Cardiac fibroblast (primary cell): ENCODE measurements at regions not wholly inside any gene's neighbourhood (a gene's known extent, or its start where the extent isn't known, plus 50 kb on each side); places are given as distances from the start of the nearest gene placed in this dataset.
"Not testable (repeated sequence)": the region's sequence is repeated elsewhere in the genome, so short reads cannot be mapped to it uniquely, and the experiment has no call there.

Experiments
- DNase-seq, 2 donors: peaks; one replicate each; pipeline versions ENCODE4 v3.0.0 to v3.0.0-alpha.2; 2010; ENCODE audit warnings: low read depth in 2 of 2
- H3K4me3 ChIP-seq, 2 donors: replicated peaks in 1 of 2; 1 replicate in 1 of 2; 2 replicates in 1 of 2; pipeline ENCODE4 v1.5.1; 2011; ENCODE audit warnings: low read depth in 2 of 2, low read length in 2 of 2, mild to moderate bottlenecking in 2 of 2, moderate library complexity in 1 of 2
- CTCF ChIP-seq: IDR thresholded peaks from one replicate; pipeline ENCODE4 v1.5.1; 2011; ENCODE audit warnings: low read depth, mild to moderate bottlenecking, low read length, inconsistent platforms

- TF ChIP-seq CTCF = no peak
- no peak overlapping the region for H3K4me3 ChIP-seq
- no peak for DNase-seq
Observed at GRCh38 chr6:163706500-163707087, 292.1 kb downstream of the QKI start.

GRCh38 chr6:163705923-163706322, 291.4 kb downstream of the QKI start:
- no peak for DNase-seq
- no peak for TF ChIP-seq CTCF
- H3K4me3 ChIP-seq = no peak overlapping the region

- DNase-seq = no peak
- TF ChIP-seq CTCF = no peak
- H3K4me3 ChIP-seq = no peak overlapping the region
Observed at GRCh38 chr6:163702736-163703135, 288.2 kb downstream of the QKI start.

GRCh38 chr6:163701762-163702161, 287.2 kb downstream of the QKI start:
- no peak overlapping the region for H3K4me3 ChIP-seq
- TF ChIP-seq CTCF = no peak
- DNase-seq = no peak

- no peak for DNase-seq
- H3K4me3 ChIP-seq = no peak overlapping the region
- no peak for TF ChIP-seq CTCF
Observed at GRCh38 chr6:163698086-163698485, 283.6 kb downstream of the QKI start.

- not testable (repeated sequence) for DNase-seq, H3K4me3 ChIP-seq
Observed at GRCh38 chr6:163696311-163696710, 281.8 kb downstream of the QKI start.

GRCh38 chr6:163695414-163695864, 280.9 kb downstream of the QKI start:
- no peak for DNase-seq
- TF ChIP-seq CTCF = no peak
- H3K4me3 ChIP-seq = no peak overlapping the region
